Heart left ventricle (tissue), 16 donors: ENCODE measurements at regions not wholly inside any gene's neighbourhood (a gene's known extent, or its start where the extent isn't known, plus 50 kb on each side); places are given as distances from the start of the nearest gene placed in this dataset.

Experiments used
- ATAC-seq, 4 donors: fragments of 200-7000 bp; cut with Tn5 transposase; one replicate each; pipeline ENCODE4 v1.9.1; 2020 to 2022; ENCODE audit warnings: moderate library complexity in 4 of 4, mild to moderate bottlenecking in 3 of 4, moderate number of reproducible peaks in 1 of 4
- DNase-seq, 5 donors: peaks; one replicate each; pipeline ENCODE4 v3.0.0-alpha.2; 2020
- H3K27ac ChIP-seq, 12 donors: fragments of 200-600 bp; sonication (generic) in 4 of 12; one replicate each; pipeline versions ENCODE4 v1.5.0 to v1.8.0; 2016 to 2022; ENCODE audit warnings: mild to moderate bottlenecking in 2 of 12
- H3K27me3 ChIP-seq, 9 donors: fragments of 200-600 bp; sonication (generic) in 2 of 9; one replicate each; pipeline versions ENCODE4 v1.5.1 to v1.8.0; 2016 to 2022; ENCODE audit warnings: mild to moderate bottlenecking in 3 of 9
- H3K36me3 ChIP-seq, 9 donors: fragments of 200-600 bp; sonication (generic) in 2 of 9; one replicate each; pipeline versions ENCODE4 v1.5.0 to v1.8.0; 2018 to 2022; ENCODE audit warnings: mild to moderate bottlenecking in 2 of 9
- H3K4me1 ChIP-seq, 12 donors: fragments of 200-600 bp; sonication (generic) in 4 of 12; one replicate each; pipeline versions ENCODE4 v1.5.0 to v1.8.0; 2016 to 2022; ENCODE audit warnings: mild to moderate bottlenecking in 3 of 12
- H3K4me3 ChIP-seq, 12 donors: fragments of 200-600 bp; sonication (generic) in 4 of 12; one replicate each; pipeline versions ENCODE4 v1.5.0 to v1.8.0; 2017 to 2022; ENCODE audit warnings: mild to moderate bottlenecking in 9 of 12, moderate library complexity in 4 of 12
- H3K9me3 ChIP-seq, 12 donors: fragments of 200-600 bp; sonication (generic) in 4 of 12; one replicate each; pipeline versions ENCODE4 v1.5.0 to v1.8.0; 2016 to 2022; ENCODE audit warnings: mild to moderate bottlenecking in 1 of 12
- POLR2A ChIP-seq, 2 donors: fragments of 450-650 bp; IDR thresholded peaks; one replicate each; pipeline ENCODE4 v1.6.1; 2017; ENCODE audit warnings: antibody characterized with exemption in 2 of 2, mild to moderate bottlenecking in 2 of 2, moderate library complexity in 2 of 2
- WGBS, 4 donors: extraction: QIAGEN DNeasy Blood & Tissue Kit in 2 of 4; methylation state at CpG; one replicate each; pipeline versions ENCODE4 v1.1.5 to v1.1.7; 2013 to 2018; 5-methylcytosine and 5-hydroxymethylcytosine counted together
- intact Hi-C, 10 donors: fragments of 100-400 bp; cut with DNase I; formaldehyde crosslinking; loops; one replicate each; pipeline versions ENCODE4 v1.11.1 to v1.14.2; 2022
- TF ChIP-seq, protein P1 (sequence below), 12 donors: fragments of 200-600 bp; sonication (generic) in 4 of 12; IDR thresholded peaks; one replicate each; pipeline versions ENCODE4 v1.5.0 to v1.8.0; 2018 to 2022; ENCODE audit warnings: antibody characterized with exemption in 12 of 12, mild to moderate bottlenecking in 5 of 12
- donor health status: ischemic (EF 13 %, LVEDD 7.1; RV severe dilation, severe dysfunction).
- donor health status: healthy with polysubstance abuse.
- donor health status: DM: no; HTN: yes; CAD: no.
- donor health status: DM: no; HTN: no; CAD: no.
- donor health status: ischemic (EF 25% LVEDD 6.9; RV normal size, moderate dysfunction).
- donor health status: ischemic (EF 25% LVEDD 5.7; RV mildly dilated, moderate dysfunction).
- donor health status: healthy.
- donor health status: DM: yes; HTN: yes; CAD: no.
- donor health status: ischemic (EF 35%, LVEDD 5.7; RV mildly dilated, moderate dysfunction).
- donor health status: nonischemic (EF 11% LVEDD 7.7; RV severe dilation, severe dysfunction).
- donor health status: DM: yes; HTN: yes; CAD: no.
- donor health status: PGD.
- donor health status: ischemic (EF 29% LVEDD 5.4; RV normal size, mild dysfunction).
- donor health status: nonischemic (EF 23%, LVEDD 6.1; RV moderate dilation, normal function).

- WGBS, 4 donors = 28 to 41% (median 29%) methylated on average over 5 of the region's 5 CpGs
- Histone ChIP-seq H3K36me3 (no peaks in the 10 kb centered on the region), H3K4me3 (no peak overlapping the region), H3K9me3 (no peaks in the 10 kb centered on the region), H3K4me1 (no peaks in the 10 kb centered on the region), H3K27me3 (no peaks in the 10 kb centered on the region), H3K27ac (no peak overlapping the region)
- intact Hi-C loops = loop anchor here in 1 of 10 donors (5.0 kb wide), 1 partner anchor 245 kb away; no protein-coding TSS in a partner anchor
- ATAC-seq = no peak
- DNase-seq = no peak
- no peak for TF ChIP-seq POLR2A (IDR thresholded peaks at IDR 0.05)
- TF ChIP-seq, protein P1, sequence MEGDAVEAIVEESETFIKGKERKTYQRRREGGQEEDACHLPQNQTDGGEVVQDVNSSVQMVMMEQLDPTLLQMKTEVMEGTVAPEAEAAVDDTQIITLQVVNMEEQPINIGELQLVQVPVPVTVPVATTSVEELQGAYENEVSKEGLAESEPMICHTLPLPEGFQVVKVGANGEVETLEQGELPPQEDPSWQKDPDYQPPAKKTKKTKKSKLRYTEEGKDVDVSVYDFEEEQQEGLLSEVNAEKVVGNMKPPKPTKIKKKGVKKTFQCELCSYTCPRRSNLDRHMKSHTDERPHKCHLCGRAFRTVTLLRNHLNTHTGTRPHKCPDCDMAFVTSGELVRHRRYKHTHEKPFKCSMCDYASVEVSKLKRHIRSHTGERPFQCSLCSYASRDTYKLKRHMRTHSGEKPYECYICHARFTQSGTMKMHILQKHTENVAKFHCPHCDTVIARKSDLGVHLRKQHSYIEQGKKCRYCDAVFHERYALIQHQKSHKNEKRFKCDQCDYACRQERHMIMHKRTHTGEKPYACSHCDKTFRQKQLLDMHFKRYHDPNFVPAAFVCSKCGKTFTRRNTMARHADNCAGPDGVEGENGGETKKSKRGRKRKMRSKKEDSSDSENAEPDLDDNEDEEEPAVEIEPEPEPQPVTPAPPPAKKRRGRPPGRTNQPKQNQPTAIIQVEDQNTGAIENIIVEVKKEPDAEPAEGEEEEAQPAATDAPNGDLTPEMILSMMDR (IDR thresholded peaks at IDR 0.05) = no peak
Measured at GRCh38 chr18:32877371-32877770, 104.5 kb upstream of the KLHL14 start.

DNA sequence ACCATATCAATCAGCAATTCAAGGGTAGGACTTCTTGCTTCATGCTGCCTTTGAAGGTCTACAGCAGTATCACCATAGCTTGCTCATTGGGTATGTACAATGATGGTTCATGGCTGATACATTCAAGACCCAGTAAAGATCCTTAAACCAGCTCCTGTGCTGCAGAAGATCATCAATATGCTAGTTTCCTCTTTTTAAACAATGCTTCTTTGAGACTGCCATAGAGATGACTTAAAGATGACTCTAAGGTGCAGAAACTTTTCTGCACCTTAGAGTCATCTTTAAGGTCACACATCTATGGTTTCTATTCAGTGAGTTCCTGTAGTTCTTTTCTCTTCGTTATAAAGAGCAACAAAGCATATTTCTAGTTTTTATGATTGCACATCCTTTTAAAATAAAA lies 102.8 kb upstream of the KLHL14 start:
- no peak for ATAC-seq
- no peak overlapping the region for H3K4me3 ChIP-seq
- 75 to 80% (median 79%) methylated on average over 1 of the region's 1 CpG for WGBS, 4 donors
- H3K36me3 ChIP-seq = no peaks in the 10 kb centered on the region
- no peaks in the 10 kb centered on the region for H3K27me3 ChIP-seq
- intact Hi-C loops = loop anchor here in 1 of 10 donors (5.0 kb wide), 1 partner anchor 243 kb away; no protein-coding TSS in a partner anchor
- no peak overlapping the region for H3K27ac ChIP-seq
- TF ChIP-seq, protein P1 (IDR thresholded peaks at IDR 0.05) = no peak
- no peak for TF ChIP-seq POLR2A (IDR thresholded peaks at IDR 0.05)
- H3K4me1 ChIP-seq = no peaks in the 10 kb centered on the region
- DNase-seq = no peak
- no peaks in the 10 kb centered on the region for H3K9me3 ChIP-seq

GRCh38 chr18:32871786-32872185 lies 99.0 kb upstream of the KLHL14 start:
- H3K27me3 ChIP-seq = peaks cover 0 to 5% (median 0%) of the 10 kb centered on the region in 9 donors
- ATAC-seq = no peak
- no peaks in the 10 kb centered on the region for H3K4me1 ChIP-seq
- no peak overlapping the region for H3K4me3 ChIP-seq
- H3K27ac ChIP-seq = no peak overlapping the region
- intact Hi-C loops = no loop called here
- TF ChIP-seq POLR2A (IDR thresholded peaks at IDR 0.05) = no peak
- TF ChIP-seq, protein P1 (IDR thresholded peaks at IDR 0.05) = no peak
- WGBS, 4 donors = 73 to 86% (median 84%) methylated on average over 4 of the region's 4 CpGs
- DNase-seq = no peak
- H3K9me3 ChIP-seq = no peaks in the 10 kb centered on the region
- no peaks in the 10 kb centered on the region for H3K36me3 ChIP-seq

- H3K4me1 ChIP-seq = no peaks in the 10 kb centered on the region
- ATAC-seq = no peak
- TF ChIP-seq, protein P1 (IDR thresholded peaks at IDR 0.05) = no peak
- TF ChIP-seq POLR2A (IDR thresholded peaks at IDR 0.05) = no peak
- H3K36me3 ChIP-seq = no peaks in the 10 kb centered on the region
- WGBS, 4 donors = 72 to 77% (median 73%) methylated on average over 2 of the region's 2 CpGs
- H3K27me3 ChIP-seq = peaks cover 0 to 5% (median 0%) of the 10 kb centered on the region in 9 donors
- DNase-seq = no peak
- no peak overlapping the region for H3K4me3 ChIP-seq
- intact Hi-C loops = no loop called here
- H3K9me3 ChIP-seq = no peaks in the 10 kb centered on the region
- H3K27ac ChIP-seq = no peak overlapping the region
Measured at GRCh38 chr18:32870611-32871010, 97.8 kb upstream of the KLHL14 start.
